HL-60 (cell line): ENCODE measurements at regions not wholly inside any gene's neighbourhood (a gene's known extent, or its start where the extent isn't known, plus 50 kb on each side); places are given as distances from the start of the nearest gene placed in this dataset.
A peak's percentile ranks its signal among the peaks of the same experiment; 100 is the strongest.

Experiments used
- CTCF ChIP-seq: IDR thresholded peaks from one replicate; pipeline ENCODE4 v1.5.1; 2011; ENCODE audit warnings: low read length, control low read depth, inconsistent platforms; ENCODE audit not compliant: insufficient read depth
- GABPA ChIP-seq: IDR thresholded peaks from 2 replicates; pipeline ENCODE4 v1.6.1; 2012; ENCODE audit warnings: low read depth
- POLR2AphosphoS5 ChIP-seq: IDR thresholded peaks from 2 replicates; pipeline ENCODE4 v1.6.1; 2012; ENCODE audit warnings: low read depth
- REST ChIP-seq: IDR thresholded peaks from 2 replicates; pipeline ENCODE4 v1.6.1; 2012; ENCODE audit warnings: low read depth; ENCODE audit not compliant: insufficient replicate concordance

GRCh38 chr6:19921786-19922185 lies 84.6 kb downstream of the ID4 start:
- TF ChIP-seq POLR2AphosphoS5 (no peak), CTCF (no peak), GABPA (no peak), REST (peak; percentile 63)
